HCT116 (cell line): ENCODE measurements at regions not wholly inside any gene's neighbourhood (a gene's known extent, or its start where the extent isn't known, plus 50 kb on each side); places are given as distances from the start of the nearest gene placed in this dataset.

ENCODE experiments used
- ATAC-seq: fragments of 200-7000 bp; cut with Tn5 transposase; 2 replicates; pipeline ENCODE4 v1.9.1; 2020; ENCODE audit warnings: mild to moderate bottlenecking, moderate library complexity
- BruUV-seq: library from RNA; stranded (reverse); fragments of 400-500 nt; replicated peaks from 2 replicates; lab custom pipeline; 2021; lab: Mats Ljungman, UMichigan
- CTCF ChIA-PET: fragments of 300-600 bp; sonication (Branson Sonifier 250); formaldehyde crosslinking; loops from one replicate; lab custom pipeline; 2021; ENCODE audit warnings: antibody characterized with exemption; lab: Charles Lee
- POLR2A ChIA-PET: fragments of 300-600, 350-600 bp; sonication (Branson Sonifier 250); formaldehyde crosslinking; loops from one replicate; lab custom pipeline; 2021; ENCODE audit warnings: antibody characterized with exemption; lab: Charles Lee
- RAD21 ChIA-PET, 2 experiments: fragments of 300-600 bp; sonication (Branson Sonifier 250); formaldehyde crosslinking; loops; one replicate each; lab custom pipeline; 2023; ENCODE audit warnings: low total read pairs in 2 of 2; ENCODE audit not compliant: uncharacterized antibody in 2 of 2, unreplicated experiment in 2 of 2, low non-redundant PET in 1 of 2; lab: Charles Lee
- DNase-seq: peaks from one replicate; pipeline ENCODE4 v3.0.0-alpha.2; 2010; ENCODE audit warnings: low read depth, low spot score
- H2AFZ ChIP-seq: fragments of 200-600 bp; shearing (Covaris generic), sonication (generic); 2 replicates; pipeline ENCODE4 v1.6.1; 2017; ENCODE audit warnings: low read depth, mixed run types, mixed read lengths, antibody characterized with exemption, low read length; ENCODE audit not compliant: poor library complexity, severe bottlenecking
- H3K27ac ChIP-seq: 2 replicates; pipeline ENCODE4 v1.5.1; 2012; ENCODE audit warnings: low read depth, low read length
- H3K27me3 ChIP-seq: fragments of 200-600 bp; sonication (generic); 2 replicates; pipeline ENCODE4 v1.6.1; 2016; ENCODE audit warnings: mixed run types, low read length, mixed read lengths; ENCODE audit not compliant: insufficient read depth
- H3K36me3 ChIP-seq, 2 experiments: fragments of 200-500 bp in 1 of 2; fragments of 200-600 bp in 1 of 2; sonication (Bioruptor generic) in 1 of 2; sonication (generic) in 1 of 2; 2 replicates each; pipeline versions ENCODE4 v1.5.1 to v1.6.1; 2014 to 2016; ENCODE audit warnings: low read length in 2 of 2, inconsistent platforms in 1 of 2, mixed read lengths in 1 of 2, mixed run types in 1 of 2; ENCODE audit not compliant: insufficient read depth in 2 of 2, control insufficient read depth in 1 of 2
- H3K4me1 ChIP-seq, 2 experiments: fragments of 200-600 bp in 1 of 2; sonication (generic) in 1 of 2; 2 replicates each; pipeline versions ENCODE4 v1.5.1 to v1.6.1; 2012 to 2017; ENCODE audit warnings: low read length in 2 of 2, inconsistent platforms in 1 of 2, mild to moderate bottlenecking in 1 of 2, mixed read lengths in 1 of 2, mixed run types in 1 of 2, moderate library complexity in 1 of 2; ENCODE audit not compliant: insufficient read depth in 2 of 2, control insufficient read depth in 1 of 2
- H3K4me2 ChIP-seq: fragments of 200-600 bp; sonication (generic); 2 replicates; pipeline ENCODE4 v1.6.1; 2017; ENCODE audit warnings: mixed run types, low read length, mixed read lengths
- H3K4me3 ChIP-seq, 2 experiments: fragments of 200-600 bp in 1 of 2; sonication (generic) in 1 of 2; replicated peaks in 1 of 2; 2 replicates each; pipeline ENCODE4 v1.5.1; 2011 to 2016; ENCODE audit warnings: low read length in 2 of 2, control low read depth in 1 of 2, low read depth in 1 of 2, mild to moderate bottlenecking in 1 of 2, mixed read lengths in 1 of 2, mixed run types in 1 of 2
- H3K79me2 ChIP-seq: fragments of 200-600 bp; sonication (generic); 2 replicates; pipeline ENCODE4 v1.6.1; 2017; ENCODE audit warnings: mild to moderate bottlenecking, mixed run types, low read length, moderate library complexity, mixed read lengths; ENCODE audit not compliant: insufficient read depth
- H3K9ac ChIP-seq: fragments of 200-600 bp; sonication (generic); 2 replicates; pipeline ENCODE4 v1.6.1; 2016; ENCODE audit warnings: low read length, mixed read lengths
- H3K9me2 ChIP-seq: fragments of 200-600 bp; sonication (generic), shearing (Covaris generic); 2 replicates; pipeline ENCODE4 v1.6.1; 2017; ENCODE audit warnings: mixed run types, mild to moderate bottlenecking, moderate library complexity; ENCODE audit not compliant: insufficient read depth
- H3K9me3 ChIP-seq, 2 experiments: fragments of 200-500 bp in 1 of 2; fragments of 200-600 bp in 1 of 2; sonication (Bioruptor generic) in 1 of 2; sonication (generic) in 1 of 2; 2 replicates each; pipeline ENCODE4 v1.6.1; 2014 to 2017; ENCODE audit warnings: low read length in 2 of 2, mixed read lengths in 2 of 2, inconsistent platforms in 1 of 2, low read depth in 1 of 2, mild to moderate bottlenecking in 1 of 2, mixed run types in 1 of 2, moderate library complexity in 1 of 2; ENCODE audit not compliant: control insufficient read depth in 1 of 2, insufficient read depth in 1 of 2
- H4K20me1 ChIP-seq: fragments of 200-600 bp; sonication (generic), shearing (Covaris generic); 2 replicates; pipeline ENCODE4 v1.6.1; 2017; ENCODE audit warnings: mixed run types, mild to moderate bottlenecking, moderate library complexity; ENCODE audit not compliant: insufficient read depth
- ATF3 ChIP-seq: IDR thresholded peaks from 2 replicates; pipeline ENCODE4 v1.6.1; 2012
- CTCF ChIP-seq, 3 experiments: fragments of 200-600 bp in 1 of 3; sonication (generic) in 1 of 3; IDR thresholded peaks in 2 of 3; conservative IDR thresholded peaks in 1 of 3; 2 replicates each; pipeline ENCODE4 v1.5.1; 2012 to 2017; ENCODE audit warnings: low read depth in 2 of 3, low read length in 2 of 3, antibody characterized with exemption in 1 of 3, borderline replicate concordance in 1 of 3, control low read depth in 1 of 3, mild to moderate bottlenecking in 1 of 3, mixed read lengths in 1 of 3, mixed run types in 1 of 3, moderate library complexity in 1 of 3; ENCODE audit not compliant: insufficient read depth in 1 of 3
- EGR1 ChIP-seq: IDR thresholded peaks from 2 replicates; pipeline ENCODE4 v1.6.1; 2012; ENCODE audit warnings: low read depth
- ELF1 ChIP-seq: IDR thresholded peaks from 2 replicates; pipeline ENCODE4 v1.6.1; 2012; ENCODE audit warnings: low read depth, borderline replicate concordance
- EZH2 ChIP-seq: fragments of 200-600 bp; sonication (generic); IDR thresholded peaks from 2 replicates; pipeline ENCODE4 v1.6.1; 2017; ENCODE audit warnings: antibody characterized with exemption, mixed run types
- FOSL1 ChIP-seq: IDR thresholded peaks from 2 replicates; pipeline ENCODE4 v1.6.1; 2012; ENCODE audit warnings: low read depth
- MAX ChIP-seq: IDR thresholded peaks from 2 replicates; pipeline ENCODE4 v1.6.1; 2012
- POLR2A ChIP-seq: IDR thresholded peaks from 2 replicates; pipeline ENCODE4 v1.7.0; 2011; ENCODE audit warnings: borderline replicate concordance; ENCODE audit not compliant: insufficient read depth, insufficient read length; ENCODE audit errors: extremely low read depth
- POLR2AphosphoS5 ChIP-seq: IDR thresholded peaks from 2 replicates; pipeline ENCODE4 v1.6.1; 2011; ENCODE audit warnings: mild to moderate bottlenecking, low read depth, low read length, moderate library complexity
- RAD21 ChIP-seq: IDR thresholded peaks from 2 replicates; pipeline ENCODE4 v1.6.1; 2012; ENCODE audit warnings: low read depth, mild to moderate bottlenecking
- SIN3A ChIP-seq: IDR thresholded peaks from 2 replicates; pipeline ENCODE4 v1.6.1; 2012; ENCODE audit warnings: low read depth
- SP1 ChIP-seq: IDR thresholded peaks from 2 replicates; pipeline ENCODE4 v1.6.1; 2012; ENCODE audit warnings: low read depth
- SRF ChIP-seq: IDR thresholded peaks from 2 replicates; pipeline ENCODE4 v1.6.1; 2012; ENCODE audit warnings: low read depth
- TCF7L2 ChIP-seq: IDR thresholded peaks from 2 replicates; pipeline ENCODE4 v1.7.0; 2011; ENCODE audit warnings: borderline replicate concordance, inconsistent platforms; ENCODE audit not compliant: insufficient read depth, insufficient read length; ENCODE audit errors: extremely low read depth
- YY1 ChIP-seq: IDR thresholded peaks from 2 replicates; pipeline ENCODE4 v1.6.1; 2011; ENCODE audit warnings: low read length, low read depth, moderate library complexity, mild to moderate bottlenecking; ENCODE audit not compliant: insufficient replicate concordance; ENCODE audit errors: extremely low read depth
- ZBTB33 ChIP-seq: IDR thresholded peaks from 2 replicates; pipeline ENCODE4 v1.6.1; 2011; ENCODE audit warnings: mild to moderate bottlenecking, low read length, moderate library complexity; ENCODE audit not compliant: insufficient replicate concordance; ENCODE audit errors: extremely low read depth
- ZFX ChIP-seq: fragments of 450-650 bp; IDR thresholded peaks from 2 replicates; pipeline ENCODE4 v1.6.1; 2017
- ZNF274 ChIP-seq: fragments of 200-500 bp; sonication (Bioruptor generic); IDR thresholded peaks from 2 replicates; pipeline ENCODE4 v1.6.1; 2014; ENCODE audit warnings: mild to moderate bottlenecking, low read depth, low read length, inconsistent platforms
- intact Hi-C: fragments of 100-400 bp; cut with micrococcal nuclease; formaldehyde crosslinking; loops from 2 replicates; pipeline ENCODE4 v1.10.0; 2022

- H4K20me1 ChIP-seq, result no peaks in the 10 kb centered on the region
- no peak for DNase-seq
- H3K9ac ChIP-seq, result no peak overlapping the region
- ATAC-seq, result no peak
- intact Hi-C loops, result no loop called here
- POLR2A ChIA-PET, result no interaction called here
- no peaks in the 10 kb centered on the region for H3K27me3 ChIP-seq
- TF ChIP-seq POLR2AphosphoS5, result no peak
- no peak for TF ChIP-seq YY1
- no peak for TF ChIP-seq ELF1
- TF ChIP-seq, all 23 proteins: peak for 0
- no peaks in the 10 kb centered on the region for H3K9me2 ChIP-seq
- H3K4me3 ChIP-seq, result no peak overlapping the region
- no peak overlapping the region for H2AFZ ChIP-seq
- H3K36me3 ChIP-seq, result no peaks in the 10 kb centered on the region; a peak in 1 of 4 replicates
- no peak overlapping the region for H3K27ac ChIP-seq
- no peaks in the 10 kb centered on the region for H3K9me3 ChIP-seq
- RAD21 ChIA-PET, result no interaction called here
- H3K79me2 ChIP-seq, result no peaks in the 10 kb centered on the region
- no TSS peak for BruUV-seq
- CTCF ChIA-PET, result no interaction called here
- H3K4me1 ChIP-seq, result no peaks in the 10 kb centered on the region
- H3K4me2 ChIP-seq, result no peak overlapping the region
These were observed 155.1 kb upstream of the SERPINE2 start for GRCh38 chr2:224194161-224194560.

GRCh38 chr2:224191465-224191864 is 152.4 kb upstream of the SERPINE2 start:
- ChIA-PET CTCF (no interaction called here), RAD21 (no interaction called here), POLR2A (no interaction called here)
- no TSS peak for BruUV-seq
- DNase-seq (no peak), ATAC-seq (no peak)
- Histone ChIP-seq H3K9me2 (no peaks in the 10 kb centered on the region), H3K79me2 (no peaks in the 10 kb centered on the region), H4K20me1 (no peaks in the 10 kb centered on the region), H3K4me1 (no peaks in the 10 kb centered on the region), H3K4me3 (no peak overlapping the region), H3K9me3 (no peaks in the 10 kb centered on the region), H3K27ac (no peak overlapping the region), H2AFZ (no peak overlapping the region), H3K4me2 (no peak overlapping the region), H3K27me3 (no peaks in the 10 kb centered on the region), H3K9ac (no peak overlapping the region), H3K36me3 (no peaks in the 10 kb centered on the region; a peak in 1 of 4 replicates)
- intact Hi-C loops, result no loop called here
- no peak for TF ChIP-seq ZNF274
- TF ChIP-seq CTCF (IDR thresholded peaks at IDR 0.05 in 2 of 3, conservative IDR thresholded peaks at IDR 0.05 in 1 of 3; ENCODE audit: borderline replicate concordance in 1 of 3, insufficient read depth in 1 of 3, low read depth in 2 of 3, low read length in 2 of 3), result no peak
- no peak for TF ChIP-seq ATF3
- TF ChIP-seq ZBTB33, result no peak
- TF ChIP-seq EZH2, result no peak
- no peak for TF ChIP-seq SIN3A
- no peak for TF ChIP-seq SP1
- TF ChIP-seq SRF, result no peak
- no peak for TF ChIP-seq FOSL1
- TF ChIP-seq MAX, result no peak
- no peak for TF ChIP-seq RAD21
- TF ChIP-seq POLR2AphosphoS5, result no peak
- TF ChIP-seq POLR2A, result no peak
- no peak for TF ChIP-seq YY1
- no peak for TF ChIP-seq ZFX
- no peak for TF ChIP-seq TCF7L2
- TF ChIP-seq EGR1, result no peak
